ENCODE measurements at regions not wholly inside any gene's neighbourhood (a gene's known extent, or its start where the extent isn't known, plus 50 kb on each side); places are given as distances from the start of the nearest gene placed in this dataset.
"Not testable (repeated sequence)": the region's sequence is repeated elsewhere in the genome, so short reads cannot be mapped to it uniquely, and the experiment has no call there.

DNA sequence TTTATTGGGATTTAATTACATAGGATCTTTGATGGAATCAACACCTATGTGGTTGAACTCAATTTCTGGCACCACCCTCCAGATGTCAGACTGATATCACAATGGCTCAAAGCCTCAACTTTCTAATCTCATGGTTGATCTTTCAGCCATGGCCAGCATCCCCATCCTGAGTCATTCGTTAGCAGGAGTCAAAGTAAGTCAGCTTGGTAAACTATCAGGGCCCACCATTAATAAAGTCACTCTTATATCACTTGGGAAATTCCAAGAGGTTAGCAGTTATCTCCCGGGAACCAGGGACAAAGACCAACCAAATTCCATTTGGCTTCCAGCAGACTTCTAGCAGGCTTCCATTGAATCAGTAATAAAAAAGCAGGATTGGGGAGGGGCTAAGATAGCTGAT lies 50.7 kb upstream of the TNFSF4 start:
- no peak for FAIRE-seq
- DNase-seq = no peak

DNA sequence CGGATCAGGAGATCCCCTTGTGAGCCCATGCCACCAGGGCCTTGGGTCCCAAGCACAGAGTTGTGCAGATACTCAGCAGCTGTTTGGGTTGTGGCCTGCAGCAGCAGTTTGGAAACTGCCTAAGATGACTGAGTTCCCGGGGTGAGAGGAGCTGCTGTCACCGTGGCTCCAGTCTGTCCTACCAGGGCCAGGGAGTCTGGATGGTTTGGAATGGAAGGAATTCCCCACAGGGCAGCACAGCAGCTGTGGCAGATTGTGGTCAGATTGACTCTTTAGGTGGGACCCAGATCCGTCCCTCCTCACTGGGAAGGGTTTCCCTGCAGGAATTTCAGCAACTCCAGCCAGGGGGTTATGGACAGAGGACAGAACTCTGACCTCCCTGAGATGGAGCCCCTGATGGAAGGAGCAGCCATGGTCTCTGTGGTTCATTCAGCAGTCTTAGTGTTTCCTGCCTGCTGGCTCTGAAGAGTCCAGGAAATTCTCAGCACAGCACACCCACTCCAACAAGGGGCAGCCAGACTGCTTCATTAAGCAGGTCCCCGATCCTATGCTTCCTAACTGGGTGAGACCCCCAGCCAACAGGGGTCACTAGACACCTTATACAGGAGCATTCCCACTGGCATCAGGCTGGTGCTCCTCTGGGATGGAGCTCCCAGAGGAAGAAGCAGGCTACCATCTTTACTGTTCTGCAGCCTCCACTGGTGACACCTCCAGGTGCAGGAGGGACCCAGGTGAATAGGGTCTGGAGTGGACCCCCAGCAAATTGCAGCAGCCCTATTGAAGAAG lies 51.5 kb upstream of the TNFSF4 start:
- Histone ChIP-seq H3K9ac (ENCODE audit: low read length in 3 of 3) (no peak overlapping the region), H3K9me3 (ENCODE audit: control insufficient read depth in 2 of 3, insufficient read depth in 1 of 3, low read length in 3 of 3) (peaks cover 0 to 8% (median 0%) of the 10 kb centered on the region in 3 donors), H3K4me1 (ENCODE audit: control insufficient read depth in 2 of 3, insufficient read depth in 2 of 3, low read depth in 1 of 3, low read length in 3 of 3) (no peaks in the 10 kb centered on the region), H3K36me3 (ENCODE audit: control insufficient read depth in 2 of 3, insufficient read depth in 3 of 3, low read length in 3 of 3) (no peaks in the 10 kb centered on the region), H3K27ac (ENCODE audit: low read depth in 2 of 2, low read length in 2 of 2) (no peak overlapping the region), H3K4me3 (ENCODE audit: low read length in 3 of 3) (no peak overlapping the region), H3K27me3 (ENCODE audit: control insufficient read depth, insufficient read depth, low read length) (no peaks in the 10 kb centered on the region)
- no peak for DNase-seq
- TF ChIP-seq, protein P1, sequence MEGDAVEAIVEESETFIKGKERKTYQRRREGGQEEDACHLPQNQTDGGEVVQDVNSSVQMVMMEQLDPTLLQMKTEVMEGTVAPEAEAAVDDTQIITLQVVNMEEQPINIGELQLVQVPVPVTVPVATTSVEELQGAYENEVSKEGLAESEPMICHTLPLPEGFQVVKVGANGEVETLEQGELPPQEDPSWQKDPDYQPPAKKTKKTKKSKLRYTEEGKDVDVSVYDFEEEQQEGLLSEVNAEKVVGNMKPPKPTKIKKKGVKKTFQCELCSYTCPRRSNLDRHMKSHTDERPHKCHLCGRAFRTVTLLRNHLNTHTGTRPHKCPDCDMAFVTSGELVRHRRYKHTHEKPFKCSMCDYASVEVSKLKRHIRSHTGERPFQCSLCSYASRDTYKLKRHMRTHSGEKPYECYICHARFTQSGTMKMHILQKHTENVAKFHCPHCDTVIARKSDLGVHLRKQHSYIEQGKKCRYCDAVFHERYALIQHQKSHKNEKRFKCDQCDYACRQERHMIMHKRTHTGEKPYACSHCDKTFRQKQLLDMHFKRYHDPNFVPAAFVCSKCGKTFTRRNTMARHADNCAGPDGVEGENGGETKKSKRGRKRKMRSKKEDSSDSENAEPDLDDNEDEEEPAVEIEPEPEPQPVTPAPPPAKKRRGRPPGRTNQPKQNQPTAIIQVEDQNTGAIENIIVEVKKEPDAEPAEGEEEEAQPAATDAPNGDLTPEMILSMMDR (IDR thresholded peaks at IDR 0.05; ENCODE audit: borderline replicate concordance, extremely low read depth, insufficient read depth) = no peak
- intact Hi-C loops (cut with DNase I) = no loop called here
- FAIRE-seq = no peak

More for the DNA sequence above, 50.7 kb upstream of the TNFSF4 start:
- Histone ChIP-seq H3K4me3 (ENCODE audit: low read length in 3 of 3) (no peak overlapping the region), H3K27ac (ENCODE audit: low read depth in 2 of 2, low read length in 2 of 2) (no peak overlapping the region), H3K9ac (ENCODE audit: low read length in 3 of 3) (no peak overlapping the region), H3K9me3 (ENCODE audit: control insufficient read depth in 2 of 3, insufficient read depth in 1 of 3, low read length in 3 of 3) (peaks cover 0 to 8% (median 0%) of the 10 kb centered on the region in 3 donors), H3K27me3 (ENCODE audit: control insufficient read depth, insufficient read depth, low read length) (no peaks in the 10 kb centered on the region), H3K36me3 (ENCODE audit: control insufficient read depth in 2 of 3, insufficient read depth in 3 of 3, low read length in 3 of 3) (no peaks in the 10 kb centered on the region), H3K4me1 (ENCODE audit: control insufficient read depth in 2 of 3, insufficient read depth in 2 of 3, low read depth in 1 of 3, low read length in 3 of 3) (no peaks in the 10 kb centered on the region)
- TF ChIP-seq, protein P1 (IDR thresholded peaks at IDR 0.05; ENCODE audit: borderline replicate concordance, extremely low read depth, insufficient read depth) = no peak
- intact Hi-C loops (cut with DNase I) = no loop called here

DNA sequence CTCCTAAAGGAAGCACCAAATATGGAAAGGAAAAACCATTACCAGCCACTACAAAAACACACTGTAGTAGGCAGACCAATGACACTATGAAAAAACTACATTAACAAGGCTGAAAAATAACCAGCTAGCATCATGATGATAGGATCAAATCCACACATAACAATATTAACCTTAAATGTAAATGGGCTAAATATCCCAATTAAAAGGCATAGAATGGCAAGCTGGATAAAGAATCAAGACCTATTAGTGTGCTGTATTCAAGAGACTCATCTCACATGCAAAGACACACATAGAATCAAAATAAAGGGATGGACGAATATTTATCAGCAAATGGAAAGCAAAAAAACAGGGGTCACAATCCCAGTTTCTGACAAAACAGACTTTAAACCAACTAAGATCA lies 53.2 kb upstream of the TNFSF4 start:
- H3K27me3 ChIP-seq (ENCODE audit: control insufficient read depth, insufficient read depth, low read length); H3K27ac ChIP-seq (ENCODE audit: low read depth in 2 of 2, low read length in 2 of 2); intact Hi-C loops (cut with DNase I); FAIRE-seq; DNase-seq; H3K9me3 ChIP-seq (ENCODE audit: control insufficient read depth in 2 of 3, insufficient read depth in 1 of 3, low read length in 3 of 3); H3K4me3 ChIP-seq (ENCODE audit: low read length in 3 of 3); H3K9ac ChIP-seq (ENCODE audit: low read length in 3 of 3); H3K36me3 ChIP-seq (ENCODE audit: control insufficient read depth in 2 of 3, insufficient read depth in 3 of 3, low read length in 3 of 3); H3K4me1 ChIP-seq (ENCODE audit: control insufficient read depth in 2 of 3, insufficient read depth in 2 of 3, low read depth in 1 of 3, low read length in 3 of 3): not testable (repeated sequence)

DNA sequence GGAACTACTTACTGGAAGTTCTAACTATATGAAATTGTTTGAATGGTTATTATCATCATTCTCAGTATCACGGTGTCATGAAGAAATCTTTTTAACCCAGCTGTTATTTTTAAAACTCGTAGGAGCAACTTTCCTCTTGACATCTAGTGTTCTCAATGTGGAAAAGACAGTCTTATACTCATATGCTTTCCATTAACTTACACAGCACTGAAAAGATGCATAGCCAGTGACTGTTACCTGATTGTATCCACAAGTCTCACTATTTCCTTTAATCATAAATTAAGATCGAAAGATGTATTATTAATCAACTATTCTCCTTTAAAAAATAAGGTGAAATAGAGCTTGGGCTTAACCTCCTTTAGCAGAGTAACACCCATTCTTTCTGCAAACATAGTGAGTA lies 59.7 kb upstream of the TNFSF4 start:
- Histone ChIP-seq H3K9ac (ENCODE audit: low read length in 3 of 3) (no peak overlapping the region), H3K36me3 (ENCODE audit: control insufficient read depth in 2 of 3, insufficient read depth in 3 of 3, low read length in 3 of 3) (no peaks in the 10 kb centered on the region), H3K9me3 (ENCODE audit: control insufficient read depth in 2 of 3, insufficient read depth in 1 of 3, low read length in 3 of 3) (no peaks in the 10 kb centered on the region), H3K4me3 (ENCODE audit: low read length in 3 of 3) (no peak overlapping the region), H3K27me3 (ENCODE audit: control insufficient read depth, insufficient read depth, low read length) (no peaks in the 10 kb centered on the region), H3K27ac (ENCODE audit: low read depth in 2 of 2, low read length in 2 of 2) (no peak overlapping the region), H3K4me1 (ENCODE audit: control insufficient read depth in 2 of 3, insufficient read depth in 2 of 3, low read depth in 1 of 3, low read length in 3 of 3) (no peaks in the 10 kb centered on the region)
- FAIRE-seq (no peak), DNase-seq (no peak)
- TF ChIP-seq, protein P1 (IDR thresholded peaks at IDR 0.05; ENCODE audit: borderline replicate concordance, extremely low read depth, insufficient read depth) = no peak
- intact Hi-C loops (cut with DNase I) = no loop called here

Data from kidney (tissue), 13 donors.